ENCODE measurements at regions not wholly inside any gene's neighbourhood (a gene's known extent, or its start where the extent isn't known, plus 50 kb on each side); places are given as distances from the start of the nearest gene placed in this dataset.

DNA sequence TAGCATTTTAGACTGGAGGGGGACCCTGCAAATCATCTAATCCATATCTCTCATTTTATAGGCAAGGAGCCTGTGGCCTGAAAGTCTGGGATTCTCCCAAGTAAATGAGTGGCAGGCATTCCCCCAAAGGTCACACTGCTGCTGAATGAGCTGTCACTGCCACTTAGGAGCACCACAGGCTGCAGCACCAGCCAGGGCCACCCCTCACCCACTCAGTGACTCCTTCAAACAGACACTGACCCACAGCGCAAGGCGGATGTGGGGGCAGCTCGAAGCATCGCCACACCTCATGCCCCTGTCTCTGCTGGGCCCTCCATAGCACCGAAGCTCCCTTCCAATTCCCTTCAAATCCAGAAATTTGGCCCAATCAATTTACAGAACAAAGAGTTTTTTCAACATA lies 119.9 kb upstream of the ARID1B start:
- Histone ChIP-seq H3K27me3 (ENCODE audit: control insufficient read depth, extremely low read depth, insufficient read depth, low read length) (peaks cover 4% of the 10 kb centered on the region), H3K9me1 (ENCODE audit: control insufficient read depth, extremely low read depth, insufficient read depth, low read length) (no peaks in the 10 kb centered on the region), H4K20me1 (ENCODE audit: control insufficient read depth, extremely low read depth, insufficient read depth, low read length) (no peaks in the 10 kb centered on the region), H3K4me3 (ENCODE audit: control insufficient read depth in 2 of 3, extremely low read depth in 1 of 3, insufficient read depth in 2 of 3, low read depth in 1 of 3, low read length in 3 of 3) (no peak overlapping the region), H3K27ac (ENCODE audit: control insufficient read depth, insufficient read depth, low read length) (no peak overlapping the region), H3K79me2 (ENCODE audit: control insufficient read depth, insufficient read depth, low read length) (no peaks in the 10 kb centered on the region), H3K9me3 (ENCODE audit: control insufficient read depth, low read depth, low read length) (no peaks in the 10 kb centered on the region), H3K36me3 (ENCODE audit: control insufficient read depth in 2 of 2, extremely low read depth in 1 of 2, insufficient read depth in 2 of 2, low read length in 2 of 2) (no peaks in the 10 kb centered on the region), H3K4me2 (ENCODE audit: control insufficient read depth, extremely low read depth, insufficient read depth, low read depth, low read length) (no peak overlapping the region), H2AFZ (ENCODE audit: control insufficient read depth, low read length) (no peak overlapping the region), H3K9ac (ENCODE audit: control insufficient read depth, extremely low read depth, insufficient read depth, low read length) (no peak overlapping the region), H3K4me1 (ENCODE audit: control insufficient read depth, extremely low read depth, insufficient read depth, low read length) (no peaks in the 10 kb centered on the region)
- FAIRE-seq (no peak), DNase-seq (ENCODE audit: low read depth, low spot score) (no peak)
- no peak for TF ChIP-seq EZH2 (IDR thresholded peaks at IDR 0.05; ENCODE audit: low read length)
- TF ChIP-seq, protein P1, sequence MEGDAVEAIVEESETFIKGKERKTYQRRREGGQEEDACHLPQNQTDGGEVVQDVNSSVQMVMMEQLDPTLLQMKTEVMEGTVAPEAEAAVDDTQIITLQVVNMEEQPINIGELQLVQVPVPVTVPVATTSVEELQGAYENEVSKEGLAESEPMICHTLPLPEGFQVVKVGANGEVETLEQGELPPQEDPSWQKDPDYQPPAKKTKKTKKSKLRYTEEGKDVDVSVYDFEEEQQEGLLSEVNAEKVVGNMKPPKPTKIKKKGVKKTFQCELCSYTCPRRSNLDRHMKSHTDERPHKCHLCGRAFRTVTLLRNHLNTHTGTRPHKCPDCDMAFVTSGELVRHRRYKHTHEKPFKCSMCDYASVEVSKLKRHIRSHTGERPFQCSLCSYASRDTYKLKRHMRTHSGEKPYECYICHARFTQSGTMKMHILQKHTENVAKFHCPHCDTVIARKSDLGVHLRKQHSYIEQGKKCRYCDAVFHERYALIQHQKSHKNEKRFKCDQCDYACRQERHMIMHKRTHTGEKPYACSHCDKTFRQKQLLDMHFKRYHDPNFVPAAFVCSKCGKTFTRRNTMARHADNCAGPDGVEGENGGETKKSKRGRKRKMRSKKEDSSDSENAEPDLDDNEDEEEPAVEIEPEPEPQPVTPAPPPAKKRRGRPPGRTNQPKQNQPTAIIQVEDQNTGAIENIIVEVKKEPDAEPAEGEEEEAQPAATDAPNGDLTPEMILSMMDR (optimal IDR thresholded peaks at IDR 0.05 in 1 of 3, IDR thresholded peaks at IDR 0.05 in 1 of 3, conservative IDR thresholded peaks at IDR 0.05 in 1 of 3; ENCODE audit: extremely low read depth in 1 of 3, insufficient read depth in 2 of 3, low read length in 3 of 3) = no peak
- dilution Hi-C loops (cut with MboI; ENCODE audit: extremely low pct_ligation_motif_present, low sequenced_read_pairs) = no loop called here

DNA sequence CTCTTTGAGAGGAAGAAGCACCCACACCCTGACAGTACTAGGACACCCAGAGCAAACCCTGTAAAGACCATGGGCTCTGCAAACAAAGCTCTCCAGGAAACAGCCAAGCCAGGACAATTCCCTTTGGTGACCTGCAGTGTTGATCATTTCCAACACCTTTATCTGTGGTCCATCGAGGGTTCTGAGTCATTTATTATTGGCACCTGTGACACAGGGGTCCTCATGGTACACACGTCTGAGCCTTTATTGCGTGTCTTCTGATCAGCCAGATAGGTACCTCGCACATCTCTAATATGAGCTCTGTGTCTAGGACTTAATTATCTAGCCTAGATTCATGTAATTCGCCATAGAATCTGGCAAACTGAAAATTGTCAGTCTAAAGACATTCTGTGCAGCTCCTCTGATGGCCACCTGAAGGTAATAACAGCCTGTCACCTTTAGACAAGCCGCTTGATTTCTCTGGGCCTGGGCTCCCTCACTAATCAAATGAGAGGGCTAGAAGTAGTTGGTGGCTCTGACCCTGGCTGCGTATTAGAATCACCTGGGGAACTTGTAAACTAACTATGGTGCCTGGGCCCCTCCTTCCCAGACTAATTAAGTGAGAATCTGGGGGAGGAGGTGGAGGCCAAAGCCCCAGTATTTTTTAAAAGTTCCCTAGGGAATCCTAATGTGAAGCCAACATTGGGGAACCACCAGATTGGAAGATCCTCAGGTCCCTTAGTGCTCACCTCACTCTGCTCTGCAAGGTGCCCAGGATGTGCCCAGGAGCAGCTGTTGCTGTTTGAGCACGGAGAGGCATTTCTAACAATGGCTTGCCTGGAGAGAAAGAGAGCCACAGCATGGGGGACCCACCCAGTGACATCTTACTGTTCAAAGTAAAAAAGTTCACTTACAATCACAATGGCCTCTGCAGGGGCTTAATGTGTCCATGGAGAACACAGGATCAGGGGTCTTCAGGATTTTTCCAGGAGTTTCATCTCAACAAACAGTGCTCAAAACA lies 122.0 kb upstream of the ARID1B start:
- DNase-seq (ENCODE audit: low read depth, low spot score) = no peak
- no peaks in the 10 kb centered on the region for H3K9me1 ChIP-seq (ENCODE audit: control insufficient read depth, extremely low read depth, insufficient read depth, low read length)
- dilution Hi-C loops (cut with MboI; ENCODE audit: extremely low pct_ligation_motif_present, low sequenced_read_pairs) = no loop called here
- H3K36me3 ChIP-seq (ENCODE audit: control insufficient read depth in 2 of 2, extremely low read depth in 1 of 2, insufficient read depth in 2 of 2, low read length in 2 of 2) = no peaks in the 10 kb centered on the region
- no peak overlapping the region for H3K27ac ChIP-seq (ENCODE audit: control insufficient read depth, insufficient read depth, low read length)
- H3K79me2 ChIP-seq (ENCODE audit: control insufficient read depth, insufficient read depth, low read length) = no peaks in the 10 kb centered on the region
- H3K9ac ChIP-seq (ENCODE audit: control insufficient read depth, extremely low read depth, insufficient read depth, low read length) = no peak overlapping the region
- peaks cover 4% of the 10 kb centered on the region for H3K27me3 ChIP-seq (ENCODE audit: control insufficient read depth, extremely low read depth, insufficient read depth, low read length)
- H3K4me2 ChIP-seq (ENCODE audit: control insufficient read depth, extremely low read depth, insufficient read depth, low read depth, low read length) = no peak overlapping the region
- no peaks in the 10 kb centered on the region for H4K20me1 ChIP-seq (ENCODE audit: control insufficient read depth, extremely low read depth, insufficient read depth, low read length)
- TF ChIP-seq EZH2 (IDR thresholded peaks at IDR 0.05; ENCODE audit: low read length) = no peak
- TF ChIP-seq, protein P1 (optimal IDR thresholded peaks at IDR 0.05 in 1 of 3, IDR thresholded peaks at IDR 0.05 in 1 of 3, conservative IDR thresholded peaks at IDR 0.05 in 1 of 3; ENCODE audit: extremely low read depth in 1 of 3, insufficient read depth in 2 of 3, low read length in 3 of 3) = no peak
- no peaks in the 10 kb centered on the region for H3K9me3 ChIP-seq (ENCODE audit: control insufficient read depth, low read depth, low read length)
- no peak for FAIRE-seq
- no peaks in the 10 kb centered on the region for H3K4me1 ChIP-seq (ENCODE audit: control insufficient read depth, extremely low read depth, insufficient read depth, low read length)
- no peak overlapping the region for H2AFZ ChIP-seq (ENCODE audit: control insufficient read depth, low read length)
- no peak overlapping the region for H3K4me3 ChIP-seq (ENCODE audit: control insufficient read depth in 2 of 3, extremely low read depth in 1 of 3, insufficient read depth in 2 of 3, low read depth in 1 of 3, low read length in 3 of 3)

Data from keratinocyte (primary cell).